ENCODE measurements at regions not wholly inside any gene's neighbourhood (a gene's known extent, or its start where the extent isn't known, plus 50 kb on each side); places are given as distances from the start of the nearest gene placed in this dataset.

- no peaks in the 10 kb centered on the region; a peak in 1 of 5 replicates for H3K27me3 ChIP-seq (ENCODE audit: control insufficient read depth in 1 of 2, insufficient read depth in 2 of 2, low read length in 2 of 2)
- no peaks in the 10 kb centered on the region for H3K36me3 ChIP-seq (replicated peaks in 1 of 2; ENCODE audit: control insufficient read depth in 1 of 2, insufficient read depth in 2 of 2, low read length in 2 of 2)
- TF ChIP-seq DNMT1 (CRISPR knock-in tag; IDR thresholded peaks at IDR 0.05) (no peak), SMYD3 (CRISPR knock-in tag; IDR thresholded peaks at IDR 0.05) (no peak), RAD51 (IDR thresholded peaks at IDR 0.05; ENCODE audit: borderline replicate concordance) (no peak), JUNB (CRISPR knock-in tag; IDR thresholded peaks at IDR 0.05; ENCODE audit: borderline replicate concordance) (no peak), CREB3 (CRISPR knock-in tag; IDR thresholded peaks at IDR 0.05) (no peak), ZNF142 (CRISPR knock-in tag; IDR thresholded peaks at IDR 0.05) (no peak), EP300 (IDR thresholded peaks at IDR 0.05; ENCODE audit: low read depth in 2 of 2, low read length in 2 of 2) (no peak), EP300 (CRISPR knock-in tag; IDR thresholded peaks at IDR 0.05; ENCODE audit: borderline replicate concordance) (no peak), ZNF772 (CRISPR knock-in tag; IDR thresholded peaks at IDR 0.05) (no peak), ZNF773 (CRISPR knock-in tag; IDR thresholded peaks at IDR 0.05; ENCODE audit: borderline replicate concordance) (no peak), ZNF792 (CRISPR knock-in tag; IDR thresholded peaks at IDR 0.05) (no peak), FIP1L1 (IDR thresholded peaks at IDR 0.05; ENCODE audit: borderline replicate concordance, insufficient read depth, low read depth, low read length) (no peak), PRDM10 (CRISPR knock-in tag; IDR thresholded peaks at IDR 0.05; ENCODE audit: low read depth) (no peak), HNRNPH1 (optimal IDR thresholded peaks at IDR 0.05; ENCODE audit: low read depth, low read length) (no peak)
- H4K20me1 ChIP-seq (ENCODE audit: insufficient read depth, low read length): no peaks in the 10 kb centered on the region
- no peak overlapping the region for H3K4me2 ChIP-seq (ENCODE audit: low read depth, low read length)
- WGBS (ENCODE audit: low lambda C conversion rate): 7% methylated on average over 5 of the region's 5 CpGs
- intact Hi-C loops (cut with micrococcal nuclease; ENCODE audit: unreplicated experiment): no loop called here
- H2AFZ ChIP-seq (ENCODE audit: low read length): no peak overlapping the region
- no peak overlapping the region for H3K4me3 ChIP-seq (replicated peaks in 1 of 3; ENCODE audit: insufficient read depth in 1 of 3, low read depth in 2 of 3, low read length in 3 of 3)
- ChIA-PET CTCF (ENCODE audit: low intra/inter-chr PET ratio, low total read pairs) (no interaction called here), POLR2A (no interaction called here)
- H3K4me1 ChIP-seq (ENCODE audit: insufficient read depth, low read length): no peaks in the 10 kb centered on the region
- no peak overlapping the region for H3K27ac ChIP-seq (ENCODE audit: extremely low read length, insufficient read depth, low read length)
- in situ Hi-C loops (cut with HindIII; ENCODE audit: extremely low pct_ligation_motif_present, low pct_unique_long_range_greater_than_20kb): no loop called here
- DNase-seq (ENCODE audit: low spot score): no peak
- H3K79me2 ChIP-seq (ENCODE audit: insufficient read depth, low read length): no peaks in the 10 kb centered on the region
- no peak for FAIRE-seq
- peaks cover 15% of the 10 kb centered on the region; the same call in 1 of the 2 replicates for H3K9me3 ChIP-seq (ENCODE audit: low read length)
- no peak overlapping the region for H3K9ac ChIP-seq (ENCODE audit: insufficient read depth, low read depth, low read length)
- ATAC-seq: no peak
- BruUV-seq (replicated peaks): no TSS peak
Measured at GRCh38 chr2:126496493-126496892, 159.5 kb upstream of the GYPC start.

All from HepG2 (cell line).